ENCODE measurements at regions not wholly inside any gene's neighbourhood (a gene's known extent, or its start where the extent isn't known, plus 50 kb on each side); places are given as distances from the start of the nearest gene placed in this dataset.
A peak's percentile ranks its signal among the peaks of the same experiment; 100 is the strongest.

DNA sequence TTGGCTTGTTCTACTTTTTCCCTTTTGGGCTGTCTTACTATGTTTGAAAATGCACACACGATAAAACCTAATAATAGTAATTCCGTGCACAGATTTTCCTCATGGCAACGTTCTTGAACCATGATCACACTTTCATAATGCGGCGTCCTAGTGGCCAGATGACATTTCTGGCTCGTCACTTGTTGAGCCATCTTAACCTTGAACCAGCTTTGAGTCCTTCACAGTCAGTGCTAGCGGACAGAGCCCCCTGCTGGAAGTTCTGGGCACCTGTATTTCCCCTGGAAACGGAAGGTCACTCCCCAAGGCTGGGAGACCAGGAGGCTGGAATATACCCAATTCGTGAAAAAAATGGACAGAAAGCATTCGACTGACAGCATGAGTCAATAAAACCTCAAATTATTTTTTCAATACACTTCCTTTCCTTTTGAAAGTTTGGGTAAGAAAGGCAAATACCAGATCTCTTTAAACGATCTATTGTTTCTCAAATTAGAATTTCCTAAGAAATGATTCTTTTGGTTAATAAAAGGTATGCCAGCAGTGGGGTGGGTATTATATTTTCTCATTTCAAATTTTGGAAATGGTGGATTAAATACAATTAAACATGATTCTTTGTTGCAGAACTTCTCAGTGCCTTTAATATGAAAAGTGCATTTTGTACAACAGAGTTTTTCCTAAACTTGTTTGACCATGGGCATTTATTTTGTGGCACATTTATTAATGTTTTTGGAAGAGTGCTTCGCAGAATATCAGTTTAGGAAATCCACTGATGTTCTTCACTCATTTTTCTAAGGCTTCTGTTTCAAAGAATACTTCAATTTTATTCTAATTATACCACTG, 542.3 kb downstream of the QKI start (continued):
- TF ChIP-seq, protein P1, sequence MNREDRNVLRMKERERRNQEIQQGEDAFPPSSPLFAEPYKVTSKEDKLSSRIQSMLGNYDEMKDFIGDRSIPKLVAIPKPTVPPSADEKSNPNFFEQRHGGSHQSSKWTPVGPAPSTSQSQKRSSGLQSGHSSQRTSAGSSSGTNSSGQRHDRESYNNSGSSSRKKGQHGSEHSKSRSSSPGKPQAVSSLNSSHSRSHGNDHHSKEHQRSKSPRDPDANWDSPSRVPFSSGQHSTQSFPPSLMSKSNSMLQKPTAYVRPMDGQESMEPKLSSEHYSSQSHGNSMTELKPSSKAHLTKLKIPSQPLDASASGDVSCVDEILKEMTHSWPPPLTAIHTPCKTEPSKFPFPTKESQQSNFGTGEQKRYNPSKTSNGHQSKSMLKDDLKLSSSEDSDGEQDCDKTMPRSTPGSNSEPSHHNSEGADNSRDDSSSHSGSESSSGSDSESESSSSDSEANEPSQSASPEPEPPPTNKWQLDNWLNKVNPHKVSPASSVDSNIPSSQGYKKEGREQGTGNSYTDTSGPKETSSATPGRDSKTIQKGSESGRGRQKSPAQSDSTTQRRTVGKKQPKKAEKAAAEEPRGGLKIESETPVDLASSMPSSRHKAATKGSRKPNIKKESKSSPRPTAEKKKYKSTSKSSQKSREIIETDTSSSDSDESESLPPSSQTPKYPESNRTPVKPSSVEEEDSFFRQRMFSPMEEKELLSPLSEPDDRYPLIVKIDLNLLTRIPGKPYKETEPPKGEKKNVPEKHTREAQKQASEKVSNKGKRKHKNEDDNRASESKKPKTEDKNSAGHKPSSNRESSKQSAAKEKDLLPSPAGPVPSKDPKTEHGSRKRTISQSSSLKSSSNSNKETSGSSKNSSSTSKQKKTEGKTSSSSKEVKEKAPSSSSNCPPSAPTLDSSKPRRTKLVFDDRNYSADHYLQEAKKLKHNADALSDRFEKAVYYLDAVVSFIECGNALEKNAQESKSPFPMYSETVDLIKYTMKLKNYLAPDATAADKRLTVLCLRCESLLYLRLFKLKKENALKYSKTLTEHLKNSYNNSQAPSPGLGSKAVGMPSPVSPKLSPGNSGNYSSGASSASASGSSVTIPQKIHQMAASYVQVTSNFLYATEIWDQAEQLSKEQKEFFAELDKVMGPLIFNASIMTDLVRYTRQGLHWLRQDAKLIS (CRISPR knock-in tag; IDR thresholded peaks at IDR 0.05), result no peak
- TF ChIP-seq, protein P2, sequence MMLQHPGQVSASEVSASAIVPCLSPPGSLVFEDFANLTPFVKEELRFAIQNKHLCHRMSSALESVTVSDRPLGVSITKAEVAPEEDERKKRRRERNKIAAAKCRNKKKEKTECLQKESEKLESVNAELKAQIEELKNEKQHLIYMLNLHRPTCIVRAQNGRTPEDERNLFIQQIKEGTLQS (IDR thresholded peaks at IDR 0.05), result 0 out of 2 replicates have a peak, but pooled peaks have one; percentile 9
- TF ChIP-seq, protein P2 (CRISPR knock-in tag; conservative IDR thresholded peaks at IDR 0.05), result peak; percentile 68; the same call in 1 of the 2 replicates
- TF ChIP-seq EHMT2 (IDR thresholded peaks at IDR 0.05) (peak; percentile 46), NFE2 (IDR thresholded peaks at IDR 0.05; ENCODE audit: low read depth) (peak; percentile 50), CC2D1A (IDR thresholded peaks at IDR 0.05) (peak; percentile 85), YY1 (IDR thresholded peaks at IDR 0.05; ENCODE audit: borderline replicate concordance in 1 of 3, control insufficient read depth in 1 of 3, extremely low read depth in 1 of 3, insufficient read depth in 3 of 3, insufficient read length in 1 of 3, insufficient replicate concordance in 2 of 3, low read depth in 1 of 3, low read length in 2 of 3) (peak in 2 of 3 experiments; percentile 37 to 75), HCFC1 (IDR thresholded peaks at IDR 0.05; ENCODE audit: low read depth, low read length) (peak; percentile 31; the same call in 1 of the 2 replicates)
- TF ChIP-seq, protein P3, sequence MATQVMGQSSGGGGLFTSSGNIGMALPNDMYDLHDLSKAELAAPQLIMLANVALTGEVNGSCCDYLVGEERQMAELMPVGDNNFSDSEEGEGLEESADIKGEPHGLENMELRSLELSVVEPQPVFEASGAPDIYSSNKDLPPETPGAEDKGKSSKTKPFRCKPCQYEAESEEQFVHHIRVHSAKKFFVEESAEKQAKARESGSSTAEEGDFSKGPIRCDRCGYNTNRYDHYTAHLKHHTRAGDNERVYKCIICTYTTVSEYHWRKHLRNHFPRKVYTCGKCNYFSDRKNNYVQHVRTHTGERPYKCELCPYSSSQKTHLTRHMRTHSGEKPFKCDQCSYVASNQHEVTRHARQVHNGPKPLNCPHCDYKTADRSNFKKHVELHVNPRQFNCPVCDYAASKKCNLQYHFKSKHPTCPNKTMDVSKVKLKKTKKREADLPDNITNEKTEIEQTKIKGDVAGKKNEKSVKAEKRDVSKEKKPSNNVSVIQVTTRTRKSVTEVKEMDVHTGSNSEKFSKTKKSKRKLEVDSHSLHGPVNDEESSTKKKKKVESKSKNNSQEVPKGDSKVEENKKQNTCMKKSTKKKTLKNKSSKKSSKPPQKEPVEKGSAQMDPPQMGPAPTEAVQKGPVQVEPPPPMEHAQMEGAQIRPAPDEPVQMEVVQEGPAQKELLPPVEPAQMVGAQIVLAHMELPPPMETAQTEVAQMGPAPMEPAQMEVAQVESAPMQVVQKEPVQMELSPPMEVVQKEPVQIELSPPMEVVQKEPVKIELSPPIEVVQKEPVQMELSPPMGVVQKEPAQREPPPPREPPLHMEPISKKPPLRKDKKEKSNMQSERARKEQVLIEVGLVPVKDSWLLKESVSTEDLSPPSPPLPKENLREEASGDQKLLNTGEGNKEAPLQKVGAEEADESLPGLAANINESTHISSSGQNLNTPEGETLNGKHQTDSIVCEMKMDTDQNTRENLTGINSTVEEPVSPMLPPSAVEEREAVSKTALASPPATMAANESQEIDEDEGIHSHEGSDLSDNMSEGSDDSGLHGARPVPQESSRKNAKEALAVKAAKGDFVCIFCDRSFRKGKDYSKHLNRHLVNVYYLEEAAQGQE (IDR thresholded peaks at IDR 0.05; ENCODE audit: borderline replicate concordance), result peak; percentile 90
- TF ChIP-seq, protein P3 (CRISPR knock-in tag; IDR thresholded peaks at IDR 0.05; ENCODE audit: low read depth), result no peak

Measured in K562 (cell line).